Loucy (cell line): ENCODE measurements at regions not wholly inside any gene's neighbourhood (a gene's known extent, or its start where the extent isn't known, plus 50 kb on each side); places are given as distances from the start of the nearest gene placed in this dataset.

Experiments
- EZH2phosphoT487 ChIP-seq: fragments of 200-600 bp; IDR thresholded peaks from 2 replicates; pipeline ENCODE4 v1.6.1; 2018; ENCODE audit warnings: antibody characterized with exemption, mild to moderate bottlenecking, moderate library complexity, borderline replicate concordance
- TF ChIP-seq, protein P1 (sequence below): fragments of 200-600 bp; sonication (generic); conservative IDR thresholded peaks from 2 replicates; pipeline ENCODE4 v1.5.1; 2014; ENCODE audit warnings: mild to moderate bottlenecking, antibody characterized with exemption, low read length

DNA sequence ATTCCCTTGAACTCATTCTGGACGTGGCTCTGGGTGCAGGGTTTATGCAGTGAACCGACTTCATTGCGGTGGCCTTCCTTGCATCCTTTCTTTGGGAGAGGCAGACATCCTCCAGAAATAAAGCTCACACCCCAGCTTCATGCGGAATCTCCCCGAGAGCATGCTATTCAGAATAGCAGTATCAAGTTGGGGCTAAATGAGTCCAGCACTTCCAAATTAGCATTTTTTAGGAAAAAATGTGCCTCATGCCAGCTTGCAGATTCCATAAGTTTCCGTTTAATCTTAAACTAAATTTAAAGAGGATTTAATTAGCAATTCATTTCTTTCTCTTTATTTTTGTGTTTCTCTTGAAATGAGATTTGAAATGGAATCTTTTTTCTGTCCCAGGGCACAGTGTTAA, 107.4 kb upstream of the HDAC4 start:
- TF ChIP-seq, protein P1, sequence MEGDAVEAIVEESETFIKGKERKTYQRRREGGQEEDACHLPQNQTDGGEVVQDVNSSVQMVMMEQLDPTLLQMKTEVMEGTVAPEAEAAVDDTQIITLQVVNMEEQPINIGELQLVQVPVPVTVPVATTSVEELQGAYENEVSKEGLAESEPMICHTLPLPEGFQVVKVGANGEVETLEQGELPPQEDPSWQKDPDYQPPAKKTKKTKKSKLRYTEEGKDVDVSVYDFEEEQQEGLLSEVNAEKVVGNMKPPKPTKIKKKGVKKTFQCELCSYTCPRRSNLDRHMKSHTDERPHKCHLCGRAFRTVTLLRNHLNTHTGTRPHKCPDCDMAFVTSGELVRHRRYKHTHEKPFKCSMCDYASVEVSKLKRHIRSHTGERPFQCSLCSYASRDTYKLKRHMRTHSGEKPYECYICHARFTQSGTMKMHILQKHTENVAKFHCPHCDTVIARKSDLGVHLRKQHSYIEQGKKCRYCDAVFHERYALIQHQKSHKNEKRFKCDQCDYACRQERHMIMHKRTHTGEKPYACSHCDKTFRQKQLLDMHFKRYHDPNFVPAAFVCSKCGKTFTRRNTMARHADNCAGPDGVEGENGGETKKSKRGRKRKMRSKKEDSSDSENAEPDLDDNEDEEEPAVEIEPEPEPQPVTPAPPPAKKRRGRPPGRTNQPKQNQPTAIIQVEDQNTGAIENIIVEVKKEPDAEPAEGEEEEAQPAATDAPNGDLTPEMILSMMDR: no peak
- no peak for TF ChIP-seq EZH2phosphoT487
